Neuron (in vitro differentiated cells): ENCODE measurements at regions not wholly inside any gene's neighbourhood (a gene's known extent, or its start where the extent isn't known, plus 50 kb on each side); places are given as distances from the start of the nearest gene placed in this dataset.
A peak's percentile ranks its signal among the peaks of the same experiment; 100 is the strongest.
"Not testable (repeated sequence)": the region's sequence is repeated elsewhere in the genome, so short reads cannot be mapped to it uniquely, and the experiment has no call there.

Experiments used
- H2AFZ ChIP-seq: one replicate; pipeline ENCODE4 v1.6.1; 2013; ENCODE audit warnings: low read depth, mild to moderate bottlenecking, inconsistent platforms, low read length, moderate library complexity
- H3K27me3 ChIP-seq: one replicate; pipeline ENCODE4 v1.6.1; 2013; ENCODE audit warnings: low read length; ENCODE audit not compliant: insufficient read depth
- H3K36me3 ChIP-seq: one replicate; pipeline ENCODE4 v1.6.1; 2013; ENCODE audit warnings: low read length; ENCODE audit not compliant: insufficient read depth
- H3K4me1 ChIP-seq: one replicate; pipeline ENCODE4 v1.6.1; 2013; ENCODE audit warnings: low read length; ENCODE audit not compliant: insufficient read depth
- H3K4me3 ChIP-seq: 2 replicates; pipeline ENCODE4 v1.5.1; 2013; ENCODE audit warnings: mild to moderate bottlenecking, low read length, moderate library complexity
- H3K9me3 ChIP-seq: one replicate; pipeline ENCODE4 v1.6.1; 2013; ENCODE audit warnings: low read length

DNA sequence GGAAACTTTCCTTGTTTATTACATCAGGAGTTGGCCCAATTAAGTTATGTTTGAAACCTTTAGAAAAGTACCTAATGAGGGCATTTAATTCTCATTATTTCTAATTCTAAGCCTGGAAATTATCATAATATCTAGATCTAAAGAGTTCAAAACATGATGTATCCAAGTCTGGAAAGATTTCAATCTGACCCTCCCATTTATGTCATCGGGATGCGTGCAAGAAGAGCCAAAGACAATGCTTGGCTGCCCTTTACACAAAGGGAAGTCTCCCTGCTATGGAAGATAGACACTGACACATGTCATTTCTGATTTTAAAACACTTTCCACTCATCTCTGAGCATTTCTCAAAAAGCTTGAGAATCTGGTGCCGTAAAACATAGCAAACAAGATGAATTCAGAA, 222.4 kb downstream of the ANTXR2 start:
- peaks cover 5% of the 10 kb centered on the region for H3K4me1 ChIP-seq
- H3K27me3 ChIP-seq = no peaks in the 10 kb centered on the region
- H3K9me3 ChIP-seq = no peaks in the 10 kb centered on the region
- H2AFZ ChIP-seq = no peak overlapping the region
- no peaks in the 10 kb centered on the region for H3K36me3 ChIP-seq
- no peak overlapping the region for H3K4me3 ChIP-seq

DNA sequence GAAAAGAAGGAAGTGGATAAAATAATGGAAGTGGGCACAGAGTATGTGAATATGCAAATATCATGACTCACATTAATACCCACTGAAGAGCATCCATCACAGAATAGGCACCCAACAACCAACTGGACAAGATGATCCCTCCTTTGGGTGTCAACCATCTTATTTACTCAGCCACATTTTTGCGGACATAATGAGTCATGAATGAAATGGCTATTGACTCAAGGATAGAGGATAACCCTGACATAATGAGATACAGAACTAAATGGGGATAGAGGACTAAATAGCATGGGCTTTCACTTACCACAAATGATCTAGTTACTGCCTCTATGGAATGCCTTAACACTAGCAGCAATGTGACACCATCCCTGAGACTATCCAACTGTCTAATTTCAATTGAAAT, 224.7 kb downstream of the ANTXR2 start:
- Histone ChIP-seq H3K36me3 (no peaks in the 10 kb centered on the region), H3K9me3 (no peaks in the 10 kb centered on the region), H3K27me3 (no peaks in the 10 kb centered on the region), H2AFZ (no peak overlapping the region), H3K4me1 (peaks cover 5% of the 10 kb centered on the region), H3K4me3 (no peak overlapping the region)

DNA sequence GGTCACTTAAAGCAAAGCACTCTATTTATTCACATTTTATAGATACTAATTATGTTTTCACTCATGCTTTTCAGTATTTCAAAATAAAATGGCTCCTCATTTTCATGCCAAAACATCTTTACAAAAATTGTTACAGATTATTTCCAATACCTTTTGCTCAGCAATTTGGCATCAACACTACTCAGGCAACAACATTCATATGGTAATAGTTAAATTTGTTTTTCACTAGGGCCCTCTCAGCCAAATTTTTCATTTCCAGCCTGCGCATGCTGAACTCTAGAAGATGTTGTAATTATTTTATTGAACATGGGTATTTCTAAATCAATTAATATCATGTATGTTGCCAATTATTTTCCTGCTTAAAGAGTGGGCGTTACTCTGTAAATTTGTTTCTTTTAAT, 225.6 kb downstream of the ANTXR2 start:
- no peak overlapping the region for H2AFZ ChIP-seq
- H3K9me3 ChIP-seq = no peaks in the 10 kb centered on the region
- H3K36me3 ChIP-seq = no peaks in the 10 kb centered on the region
- no peak overlapping the region for H3K4me3 ChIP-seq
- no peaks in the 10 kb centered on the region for H3K27me3 ChIP-seq
- peaks cover 5% of the 10 kb centered on the region for H3K4me1 ChIP-seq

DNA sequence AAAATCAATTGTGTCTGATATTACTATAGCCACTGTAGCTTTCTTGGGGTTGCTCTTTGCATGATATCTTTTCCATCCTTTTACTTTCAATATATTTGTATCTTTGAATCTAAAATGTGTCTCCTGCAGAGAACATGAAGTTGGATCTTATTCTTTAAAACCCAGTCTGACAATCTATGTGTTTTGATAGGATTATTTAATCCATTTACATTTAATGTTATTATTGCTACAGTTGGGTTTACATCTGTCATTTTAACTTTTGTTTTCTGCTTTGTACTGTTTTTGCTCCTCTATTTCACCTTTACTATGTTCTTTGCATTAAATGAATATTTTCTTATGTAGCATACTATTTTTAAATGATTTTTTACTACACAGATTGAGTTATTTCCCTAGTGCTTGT, 230.9 kb downstream of the ANTXR2 start:
- Histone ChIP-seq H3K9me3 (no peaks in the 10 kb centered on the region), H3K27me3 (no peaks in the 10 kb centered on the region), H3K36me3 (no peaks in the 10 kb centered on the region)

DNA sequence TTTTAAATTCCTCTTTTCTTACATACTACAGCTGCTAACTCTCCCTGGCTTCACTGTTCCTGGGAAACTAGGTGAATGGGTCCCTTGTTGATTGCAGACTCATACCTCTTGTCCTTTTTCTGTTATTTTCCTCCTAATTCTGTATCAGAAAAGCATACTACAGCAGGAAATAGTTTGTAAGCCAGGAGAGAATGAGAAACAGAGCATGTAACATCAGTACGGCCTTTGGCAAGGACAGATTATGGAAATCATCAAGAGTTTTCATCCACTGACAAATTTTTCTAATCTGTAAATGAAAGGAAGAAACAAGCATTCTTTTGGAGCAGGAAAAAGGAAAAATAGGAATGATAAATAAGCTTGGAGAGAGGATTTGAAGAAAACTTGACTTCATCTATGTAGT, 239.2 kb downstream of the ANTXR2 start:
- no peaks in the 10 kb centered on the region for H3K9me3 ChIP-seq
- no peak overlapping the region for H2AFZ ChIP-seq
- H3K4me3 ChIP-seq = no peak overlapping the region
- no peaks in the 10 kb centered on the region for H3K27me3 ChIP-seq
- H3K4me1 ChIP-seq = no peaks in the 10 kb centered on the region
- H3K36me3 ChIP-seq = no peaks in the 10 kb centered on the region

More for the DNA sequence above, 230.9 kb downstream of the ANTXR2 start:
- Histone ChIP-seq H3K4me1 (no peaks in the 10 kb centered on the region), H3K4me3 (no peak overlapping the region), H2AFZ (no peak overlapping the region)

DNA sequence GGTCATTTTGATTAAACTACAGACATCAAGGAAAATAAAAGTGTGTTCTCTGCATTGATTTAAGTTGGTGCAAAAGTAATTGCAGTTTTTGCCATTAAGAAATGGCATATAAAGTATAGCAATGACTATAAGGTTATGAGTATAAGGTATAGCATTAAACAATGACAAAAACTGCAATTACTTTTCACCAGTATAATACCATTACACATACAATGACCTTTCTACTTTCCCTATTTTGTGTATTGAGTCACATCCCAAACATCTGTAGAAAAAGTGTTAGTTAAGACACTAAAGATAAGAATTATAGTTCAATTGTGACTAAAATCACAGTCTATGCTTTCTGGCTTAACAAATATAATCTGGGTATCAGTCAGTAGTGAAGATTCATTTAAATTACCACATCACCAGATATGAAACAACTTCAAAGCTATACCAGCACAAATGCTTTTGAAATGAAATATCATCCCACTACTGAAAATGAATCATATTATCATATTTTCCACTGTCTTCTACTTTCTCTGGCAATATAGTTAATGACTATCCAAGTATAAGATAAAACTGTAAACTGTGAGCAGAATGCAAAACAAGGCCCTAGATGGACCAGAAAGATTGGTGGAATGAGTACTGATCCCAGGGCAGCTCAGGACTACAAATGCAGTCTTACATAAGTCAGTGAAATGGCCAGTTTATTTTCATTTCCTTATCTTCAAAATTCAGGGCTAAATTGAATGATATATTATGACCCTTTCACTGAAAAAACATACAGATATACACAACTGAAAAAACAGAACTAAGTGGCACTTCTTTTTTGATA, 241.1 kb downstream of the ANTXR2 start:
- Histone ChIP-seq H3K4me3 (no peak overlapping the region), H3K27me3 (no peaks in the 10 kb centered on the region), H3K4me1 (no peaks in the 10 kb centered on the region), H3K9me3 (no peaks in the 10 kb centered on the region), H2AFZ (no peak overlapping the region), H3K36me3 (no peaks in the 10 kb centered on the region)

DNA sequence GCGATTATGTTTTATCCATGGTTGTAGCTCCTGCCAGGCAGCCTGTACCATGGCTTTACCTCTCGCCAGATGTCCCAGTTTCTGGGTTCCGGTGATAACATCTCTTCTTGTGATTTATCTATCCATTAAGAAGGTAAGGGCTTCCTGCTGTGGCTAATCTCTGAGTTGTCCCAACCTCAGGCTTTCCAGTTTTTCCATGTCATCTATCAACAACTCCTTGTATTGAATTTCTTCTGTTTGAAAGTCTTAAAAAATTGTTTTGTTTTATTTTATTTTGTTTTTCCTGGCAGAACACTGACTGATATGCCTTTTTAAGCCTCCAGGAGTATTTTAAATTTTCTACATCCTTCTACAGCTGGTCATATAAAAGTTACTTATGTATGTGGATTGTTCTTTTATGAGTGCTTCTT, 241.9 kb downstream of the ANTXR2 start:
- Histone ChIP-seq H3K27me3 (no peaks in the 10 kb centered on the region), H3K36me3 (no peaks in the 10 kb centered on the region), H2AFZ (no peak overlapping the region), H3K4me3 (no peak overlapping the region), H3K4me1 (no peaks in the 10 kb centered on the region), H3K9me3 (no peaks in the 10 kb centered on the region)

DNA sequence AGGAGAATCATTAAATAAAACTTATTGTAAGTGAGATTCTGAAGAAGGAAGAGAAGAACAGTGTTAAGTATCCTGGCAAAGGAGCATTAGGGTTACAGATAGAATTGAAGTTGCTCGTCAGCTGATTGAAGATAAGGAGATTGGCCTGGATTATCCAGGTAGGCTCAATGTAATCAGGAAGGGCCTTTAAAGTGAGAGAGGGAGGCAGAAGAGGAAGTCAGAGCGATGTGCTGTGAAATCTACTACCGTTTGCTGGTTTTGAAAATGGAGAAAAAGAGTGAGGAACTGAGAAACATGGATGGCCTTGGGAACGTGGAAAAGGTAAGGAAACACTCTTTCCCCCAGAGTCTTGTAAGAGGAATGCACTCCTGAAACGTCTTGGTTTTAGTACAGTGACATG, 245.7 kb downstream of the ANTXR2 start:
- Histone ChIP-seq H3K27me3 (no peaks in the 10 kb centered on the region), H3K9me3 (no peaks in the 10 kb centered on the region), H2AFZ (no peak overlapping the region), H3K36me3 (no peaks in the 10 kb centered on the region), H3K4me1 (no peaks in the 10 kb centered on the region), H3K4me3 (no peak overlapping the region)

DNA sequence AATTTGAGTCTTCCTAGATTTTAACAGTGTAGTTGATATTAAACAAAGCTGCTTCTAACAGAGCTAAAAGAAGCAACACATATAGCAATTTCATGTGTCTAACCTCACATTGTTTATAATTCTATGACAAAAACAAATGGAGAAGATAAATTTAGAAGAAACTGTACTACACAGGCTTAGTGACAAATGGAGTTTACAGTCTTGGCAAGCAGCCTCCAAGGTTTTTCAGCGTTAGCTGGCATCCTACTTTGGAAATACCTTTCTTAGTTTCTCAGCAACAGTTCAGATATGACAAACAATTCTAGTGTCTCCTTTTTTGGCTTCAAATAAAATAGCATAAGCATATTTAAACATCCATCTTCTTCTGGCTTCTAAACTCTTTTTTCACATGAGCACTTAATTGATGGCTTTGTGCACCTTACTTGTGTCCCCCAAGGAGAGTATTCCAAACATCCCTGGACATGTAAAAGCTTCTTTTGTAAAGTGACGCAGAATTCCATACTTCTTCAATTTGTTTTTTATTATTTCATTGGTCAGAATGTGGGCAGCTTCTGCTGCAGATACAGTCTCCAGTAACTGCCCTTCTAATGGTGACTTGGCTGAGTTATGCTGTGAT, 249.8 kb downstream of the ANTXR2 start:
- no peaks in the 10 kb centered on the region for H3K36me3 ChIP-seq
- no peaks in the 10 kb centered on the region for H3K4me1 ChIP-seq
- H3K27me3 ChIP-seq = no peaks in the 10 kb centered on the region
- H2AFZ ChIP-seq = peak overlapping the region; percentile 36
- H3K4me3 ChIP-seq = no peak overlapping the region
- no peaks in the 10 kb centered on the region for H3K9me3 ChIP-seq

DNA sequence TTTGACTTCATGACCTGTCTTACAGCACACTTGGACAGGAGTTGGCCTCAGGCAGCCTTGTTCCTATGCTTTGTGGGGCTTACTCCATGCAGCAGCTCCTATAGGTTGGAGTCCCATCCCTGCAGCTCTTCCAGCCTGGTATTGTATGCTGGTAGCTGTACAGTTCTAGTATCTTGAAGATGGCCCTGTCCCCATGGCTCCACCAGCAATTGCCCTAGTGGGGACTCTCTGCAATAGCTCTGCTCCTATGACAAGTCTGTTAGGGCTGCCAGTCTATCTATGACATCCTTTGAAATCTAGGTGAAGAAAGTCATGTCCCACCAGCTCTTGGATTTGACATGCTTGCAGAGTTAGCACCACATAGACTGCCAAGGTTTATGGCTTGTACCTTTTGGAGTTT, 252.6 kb downstream of the ANTXR2 start:
- Histone ChIP-seq H2AFZ (no peak overlapping the region), H3K4me1 (no peaks in the 10 kb centered on the region), H3K4me3 (no peak overlapping the region), H3K9me3 (no peaks in the 10 kb centered on the region), H3K27me3 (no peaks in the 10 kb centered on the region), H3K36me3 (no peaks in the 10 kb centered on the region)

DNA sequence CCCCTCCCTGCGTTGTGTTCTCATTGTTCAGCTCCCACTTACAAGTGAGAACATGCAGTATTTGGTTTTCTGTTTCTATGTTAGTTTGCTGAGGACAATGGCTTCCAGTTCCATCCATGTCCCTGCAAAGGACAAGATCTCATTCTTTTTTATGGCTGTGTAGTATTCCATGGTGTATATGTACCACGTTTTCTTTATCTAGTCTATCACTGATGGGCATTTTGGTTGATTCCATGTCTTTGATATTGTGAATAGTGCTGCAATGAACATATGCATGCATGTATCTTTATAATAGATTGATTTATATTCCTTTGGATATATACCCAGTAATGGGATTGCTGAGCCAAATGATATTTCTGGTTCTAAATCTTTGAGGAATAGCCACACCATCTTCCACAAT, 265.1 kb downstream of the ANTXR2 start:
- H3K4me3 ChIP-seq, H3K27me3 ChIP-seq, H3K36me3 ChIP-seq, H3K4me1 ChIP-seq, H3K9me3 ChIP-seq, H2AFZ ChIP-seq: not testable (repeated sequence)

DNA sequence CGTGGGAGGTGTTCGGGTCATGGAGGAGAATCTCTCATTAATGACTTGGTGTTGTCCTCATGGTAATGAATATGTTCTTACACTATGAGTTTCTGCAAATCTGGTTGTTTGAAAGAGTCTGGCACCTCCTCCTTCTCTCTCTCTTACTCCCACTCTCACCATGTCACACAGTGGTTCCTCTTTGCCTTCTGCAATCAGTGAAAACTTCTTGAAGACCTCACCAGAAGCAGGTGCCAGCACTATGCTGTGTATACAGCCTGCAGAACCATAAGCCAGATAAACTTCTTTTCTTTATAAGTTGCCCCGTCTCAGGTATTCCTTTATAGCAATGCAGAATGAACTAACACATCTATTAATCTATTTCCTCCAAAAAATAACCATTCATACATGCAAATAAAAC, 275.0 kb downstream of the ANTXR2 start:
- Histone ChIP-seq H3K9me3 (no peaks in the 10 kb centered on the region), H2AFZ (no peak overlapping the region), H3K4me1 (no peaks in the 10 kb centered on the region), H3K36me3 (no peaks in the 10 kb centered on the region), H3K27me3 (no peaks in the 10 kb centered on the region), H3K4me3 (no peak overlapping the region)

DNA sequence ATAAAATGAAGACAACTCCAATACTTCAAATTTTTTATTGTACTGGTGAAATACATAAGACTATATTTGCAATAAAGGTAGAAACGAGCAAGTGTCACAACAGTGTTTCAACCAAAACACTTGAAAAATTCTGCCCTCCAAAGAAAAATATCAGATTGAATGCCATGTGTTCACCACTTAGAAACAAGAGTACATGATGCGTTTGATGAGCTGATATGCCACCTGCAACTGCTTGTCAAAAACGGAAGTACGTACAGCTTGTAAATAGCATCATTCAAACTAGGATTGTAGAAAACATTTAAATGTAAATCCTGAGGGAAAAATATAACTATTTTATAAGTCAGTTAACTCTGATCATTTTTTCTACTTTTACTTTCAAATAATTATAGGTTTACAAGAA, 276.1 kb downstream of the ANTXR2 start:
- Histone ChIP-seq H3K4me1 (no peaks in the 10 kb centered on the region), H3K4me3 (no peak overlapping the region), H3K36me3 (no peaks in the 10 kb centered on the region), H2AFZ (no peak overlapping the region), H3K9me3 (no peaks in the 10 kb centered on the region), H3K27me3 (no peaks in the 10 kb centered on the region)

DNA sequence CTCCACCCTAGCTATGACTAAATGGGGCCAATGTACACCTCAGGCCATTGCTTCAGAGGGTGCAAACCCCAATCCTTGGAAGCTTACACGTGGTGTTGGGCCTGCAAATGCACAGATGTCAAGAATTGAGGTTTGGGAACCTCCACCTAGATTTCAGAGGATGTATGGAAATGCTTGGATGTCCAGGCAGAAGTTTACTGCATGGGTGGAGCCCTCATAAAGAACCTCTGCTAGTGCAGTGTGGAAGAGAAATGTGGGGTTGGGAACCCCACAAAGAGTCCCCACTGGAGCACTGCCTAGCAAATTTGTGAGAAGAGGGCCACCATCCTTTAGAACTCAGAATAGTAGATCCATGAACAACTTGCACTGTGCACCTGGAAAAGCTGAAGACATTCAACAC, 284.1 kb downstream of the ANTXR2 start:
- H3K36me3 ChIP-seq = no peaks in the 10 kb centered on the region
- H3K4me1 ChIP-seq = no peaks in the 10 kb centered on the region
- peaks cover 6% of the 10 kb centered on the region for H3K9me3 ChIP-seq
- no peak overlapping the region for H3K4me3 ChIP-seq
- no peak overlapping the region for H2AFZ ChIP-seq
- H3K27me3 ChIP-seq = no peaks in the 10 kb centered on the region
